ENCODE measurements at regions not wholly inside any gene's neighbourhood (a gene's known extent, or its start where the extent isn't known, plus 50 kb on each side); places are given as distances from the start of the nearest gene placed in this dataset.

DNA sequence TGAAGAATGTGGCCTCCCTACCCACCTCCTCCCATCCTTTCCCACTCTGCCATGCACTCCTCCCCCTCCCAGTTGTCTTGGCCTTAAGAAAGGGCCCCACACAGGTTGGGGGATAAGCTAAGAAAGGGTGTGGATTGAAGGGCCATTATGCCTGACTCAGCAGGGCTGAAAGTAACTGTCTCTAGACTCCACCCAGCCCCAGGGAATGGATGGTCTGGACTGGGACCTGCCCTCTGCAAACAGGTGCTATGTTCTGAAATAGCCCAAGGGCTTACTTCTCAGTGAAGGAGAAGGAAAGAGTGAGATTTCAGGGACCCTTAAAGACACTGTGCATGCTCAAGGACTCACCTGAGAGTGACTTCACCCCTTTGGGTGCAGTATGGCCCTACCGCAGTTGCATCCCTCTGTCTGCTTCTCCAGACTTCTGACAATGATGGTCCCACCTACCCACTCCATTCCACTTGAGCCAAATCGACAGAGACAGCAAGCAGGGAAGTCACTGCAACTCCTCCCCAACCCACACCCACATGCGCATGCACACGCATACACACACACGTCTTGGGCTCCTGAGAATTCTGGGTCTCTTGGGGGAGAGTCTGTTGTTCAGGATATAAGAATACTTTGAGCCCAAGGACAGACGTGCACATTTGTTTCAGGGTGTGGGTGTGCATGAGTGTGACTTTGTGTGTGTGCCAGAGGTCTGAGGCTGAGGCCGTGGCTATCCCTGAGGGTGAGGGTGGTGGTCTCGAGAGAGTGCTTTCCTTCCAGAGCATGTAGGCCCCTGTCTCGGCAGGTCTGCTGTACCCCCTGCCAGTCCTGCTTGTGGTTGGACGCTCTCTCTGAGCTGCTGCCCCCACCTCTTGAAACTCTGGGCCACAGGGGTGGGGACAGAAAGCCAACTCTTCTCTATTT, 231.9 kb downstream of the PTPRU start:
- TF ChIP-seq POLR2A (IDR thresholded peaks at IDR 0.05; ENCODE audit: low read depth, low read length), result no peak
- TF ChIP-seq PAX5 (IDR thresholded peaks at IDR 0.05; ENCODE audit: insufficient read depth, low read length, severe bottlenecking), result no peak
- no peak for TF ChIP-seq POLR2AphosphoS5 (IDR thresholded peaks at IDR 0.05; ENCODE audit: low read depth, low read length)
